ENCODE measurements at regions not wholly inside any gene's neighbourhood (a gene's known extent, or its start where the extent isn't known, plus 50 kb on each side); places are given as distances from the start of the nearest gene placed in this dataset.

GRCh38 chr1:201710632-201711597 is 118.0 kb upstream of the IPO9 start:
- H3K27me3 ChIP-seq (replicated peaks; ENCODE audit: insufficient read depth, low read depth, low read length, poor library complexity): no peaks in the 10 kb centered on the region
- H3K9me3 ChIP-seq (ENCODE audit: low read depth, low read length, poor library complexity, severe bottlenecking): no peaks in the 10 kb centered on the region
- H3K4me3 ChIP-seq (ENCODE audit: low read depth, low read length, poor library complexity, severe bottlenecking): no peak overlapping the region
- POLR2A ChIA-PET (ENCODE audit: low non-redundant PET): interaction anchor here (0.6 kb wide), 1 partner anchor 82 kb away, joined by 3 read pairs; no protein-coding TSS in a partner anchor
- intact Hi-C loops (cut with micrococcal nuclease; ENCODE audit: unreplicated experiment): loop anchor here (5.0 kb wide), 1 partner anchor 166 kb away; no protein-coding TSS in a partner anchor
- H3K36me3 ChIP-seq (ENCODE audit: insufficient read depth, low read length, poor library complexity, severe bottlenecking): no peaks in the 10 kb centered on the region
- H3K27ac ChIP-seq (ENCODE audit: low read depth, low read length, poor library complexity, severe bottlenecking): peak overlapping the region; percentile 84
- BruUV-seq (replicated peaks): no TSS peak
- peaks cover 61% of the 10 kb centered on the region for H3K4me1 ChIP-seq (ENCODE audit: insufficient read depth, low read length, poor library complexity, severe bottlenecking)
- no peak for TF ChIP-seq CTCF (conservative IDR thresholded peaks at IDR 0.05; ENCODE audit: low read depth, low read length)
- TF ChIP-seq EZH2 (IDR thresholded peaks at IDR 0.05; ENCODE audit: borderline replicate concordance, low read depth, low read length, poor library complexity, severe bottlenecking): no peak
- CTCF ChIA-PET: interaction anchor here (0.7 to 4.9 kb wide), 4 partner anchors 8 to 233 kb away, joined by 4 to 104 read pairs (median 10); no protein-coding TSS in a partner anchor
- peak; percentile 55 for DNase-seq (ENCODE audit: low spot score)

GRCh38 chr1:201711811-201712210 is 117.1 kb upstream of the IPO9 start:
- Histone ChIP-seq H3K36me3 (ENCODE audit: insufficient read depth, low read length, poor library complexity, severe bottlenecking) (no peaks in the 10 kb centered on the region), H3K4me3 (ENCODE audit: low read depth, low read length, poor library complexity, severe bottlenecking) (no peak overlapping the region), H3K4me1 (ENCODE audit: insufficient read depth, low read length, poor library complexity, severe bottlenecking) (peaks cover 56% of the 10 kb centered on the region), H3K9me3 (ENCODE audit: low read depth, low read length, poor library complexity, severe bottlenecking) (no peaks in the 10 kb centered on the region), H3K27me3 (replicated peaks; ENCODE audit: insufficient read depth, low read depth, low read length, poor library complexity) (no peaks in the 10 kb centered on the region), H3K27ac (ENCODE audit: low read depth, low read length, poor library complexity, severe bottlenecking) (peak overlapping the region; percentile 84)
- DNase-seq (ENCODE audit: low spot score): no peak
- BruUV-seq (replicated peaks): no TSS peak
- no peak for TF ChIP-seq EZH2 (IDR thresholded peaks at IDR 0.05; ENCODE audit: borderline replicate concordance, low read depth, low read length, poor library complexity, severe bottlenecking)
- TF ChIP-seq CTCF (conservative IDR thresholded peaks at IDR 0.05; ENCODE audit: low read depth, low read length): no peak
- ChIA-PET CTCF (interaction anchor here (0.7 to 4.9 kb wide), 3 partner anchors 81 to 234 kb away, joined by 7 to 104 read pairs (median 7); no protein-coding TSS in a partner anchor), POLR2A (ENCODE audit: low non-redundant PET) (no interaction called here)
- intact Hi-C loops (cut with micrococcal nuclease; ENCODE audit: unreplicated experiment): loop anchor here (5.0 kb wide), 1 partner anchor 165 kb away; no protein-coding TSS in a partner anchor

- peaks cover 55% of the 10 kb centered on the region for H3K4me1 ChIP-seq (ENCODE audit: insufficient read depth, low read length, poor library complexity, severe bottlenecking)
- no peaks in the 10 kb centered on the region for H3K9me3 ChIP-seq (ENCODE audit: low read depth, low read length, poor library complexity, severe bottlenecking)
- no peak overlapping the region for H3K4me3 ChIP-seq (ENCODE audit: low read depth, low read length, poor library complexity, severe bottlenecking)
- intact Hi-C loops (cut with micrococcal nuclease; ENCODE audit: unreplicated experiment): loop anchor here (5.0 kb wide), 1 partner anchor 165 kb away; no protein-coding TSS in a partner anchor
- CTCF ChIA-PET: interaction anchor here (2.1 kb wide), 1 partner anchor 80 kb away, joined by 7 read pairs; no protein-coding TSS in a partner anchor
- TF ChIP-seq CTCF (conservative IDR thresholded peaks at IDR 0.05; ENCODE audit: low read depth, low read length) (no peak), EZH2 (IDR thresholded peaks at IDR 0.05; ENCODE audit: borderline replicate concordance, low read depth, low read length, poor library complexity, severe bottlenecking) (no peak)
- H3K36me3 ChIP-seq (ENCODE audit: insufficient read depth, low read length, poor library complexity, severe bottlenecking): no peaks in the 10 kb centered on the region
- H3K27ac ChIP-seq (ENCODE audit: low read depth, low read length, poor library complexity, severe bottlenecking): peak overlapping the region; percentile 84
- POLR2A ChIA-PET (ENCODE audit: low non-redundant PET): no interaction called here
- H3K27me3 ChIP-seq (replicated peaks; ENCODE audit: insufficient read depth, low read depth, low read length, poor library complexity): no peaks in the 10 kb centered on the region
- no peak for DNase-seq (ENCODE audit: low spot score)
- no TSS peak for BruUV-seq (replicated peaks)
Measured at GRCh38 chr1:201712387-201713085, 116.4 kb upstream of the IPO9 start.
